ENCODE measurements at regions not wholly inside any gene's neighbourhood (a gene's known extent, or its start where the extent isn't known, plus 50 kb on each side); places are given as distances from the start of the nearest gene placed in this dataset.

DNA sequence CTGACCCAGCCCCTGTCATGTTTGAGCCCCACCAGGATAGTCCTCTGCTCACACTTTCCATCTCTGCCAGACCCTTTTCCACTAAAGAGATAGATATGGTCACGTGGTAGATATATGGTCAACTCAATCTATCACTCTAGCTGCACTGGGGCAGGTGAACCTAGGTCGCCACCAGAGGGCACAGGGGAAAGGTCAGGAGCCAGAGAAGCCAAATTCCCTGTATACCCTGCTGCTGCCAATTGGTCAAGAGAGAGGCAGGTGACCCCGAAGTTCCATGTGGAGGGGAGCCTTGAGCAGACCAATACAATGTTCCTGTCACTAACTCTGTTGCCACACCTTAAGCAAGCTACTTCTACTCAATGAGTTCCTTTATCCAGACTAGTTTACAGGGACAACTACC, 101.1 kb upstream of the GALNT18 start:
- TF ChIP-seq EZH2 (IDR thresholded peaks at IDR 0.05; ENCODE audit: insufficient read depth, low read length) (no peak), CTCF (IDR thresholded peaks at IDR 0.05; ENCODE audit: insufficient read depth, low read depth, low read length) (no peak)
- Mint-ChIP-seq H3K9me3 (ENCODE audit: unreplicated experiment) (peaks cover 16% of the 10 kb centered on the region), H3K27ac (ENCODE audit: unreplicated experiment) (no peak overlapping the region), H3K4me1 (ENCODE audit: low read depth, unreplicated experiment) (no peaks in the 10 kb centered on the region), H3K4me3 (ENCODE audit: unreplicated experiment) (no peak overlapping the region), H3K36me3 (ENCODE audit: low read depth, unreplicated experiment) (no peaks in the 10 kb centered on the region), H3K27me3 (ENCODE audit: low read depth, unreplicated experiment) (peaks cover 17% of the 10 kb centered on the region)
- DNase-seq (ENCODE audit: low read depth) (no peak), FAIRE-seq (no peak)
- H3K4me3 ChIP-seq (ENCODE audit: insufficient read depth, low read depth, low read length) = no peak overlapping the region
- H3K27me3 ChIP-seq (ENCODE audit: insufficient read depth, low read length) = peaks cover 3% of the 10 kb centered on the region
- H3K27ac ChIP-seq (ENCODE audit: low read depth, low read length) = no peak overlapping the region
- no peaks in the 10 kb centered on the region for H4K20me1 ChIP-seq (ENCODE audit: insufficient read depth, low read length)
- H3K9ac ChIP-seq (ENCODE audit: low read length) = no peak overlapping the region
- H3K4me1 ChIP-seq (ENCODE audit: insufficient read depth, low read length) = no peaks in the 10 kb centered on the region
- no peak overlapping the region for H3K4me2 ChIP-seq (ENCODE audit: low read length)
- H2AFZ ChIP-seq (ENCODE audit: low read depth, low read length) = no peak overlapping the region
- H3K79me2 ChIP-seq (ENCODE audit: insufficient read depth, low read length) = no peaks in the 10 kb centered on the region
- no peaks in the 10 kb centered on the region for H3K36me3 ChIP-seq (ENCODE audit: insufficient read depth, low read length)
- H3K9me3 ChIP-seq (ENCODE audit: insufficient read depth, low read depth, low read length) = no peaks in the 10 kb centered on the region

DNA sequence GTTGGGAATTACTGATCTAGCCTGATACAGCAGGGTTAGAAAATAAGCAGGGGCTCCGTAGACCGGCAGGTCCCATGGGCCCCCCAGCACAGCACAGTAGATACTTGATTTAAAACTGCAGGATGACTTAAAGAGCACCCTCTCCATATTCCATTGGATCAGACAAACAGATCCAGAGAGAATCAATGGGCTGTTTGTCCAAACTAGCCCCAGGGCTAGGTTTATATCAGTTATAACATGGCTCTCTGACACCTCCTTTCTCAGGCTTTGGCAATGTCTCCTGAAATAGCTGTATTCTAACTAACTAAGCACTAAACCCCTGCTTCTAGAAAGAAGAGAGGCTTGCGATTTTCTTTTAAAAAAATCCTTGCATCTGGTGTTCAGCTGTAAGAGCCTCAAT, 100.4 kb upstream of the GALNT18 start:
- Mint-ChIP-seq H3K4me3 (ENCODE audit: unreplicated experiment) (no peak overlapping the region), H3K27me3 (ENCODE audit: low read depth, unreplicated experiment) (peaks cover 17% of the 10 kb centered on the region), H3K27ac (ENCODE audit: unreplicated experiment) (no peak overlapping the region), H3K4me1 (ENCODE audit: low read depth, unreplicated experiment) (no peaks in the 10 kb centered on the region), H3K9me3 (ENCODE audit: unreplicated experiment) (peaks cover 19% of the 10 kb centered on the region), H3K36me3 (ENCODE audit: low read depth, unreplicated experiment) (no peaks in the 10 kb centered on the region)
- Histone ChIP-seq H3K4me3 (ENCODE audit: insufficient read depth, low read depth, low read length) (no peak overlapping the region), H3K4me1 (ENCODE audit: insufficient read depth, low read length) (no peaks in the 10 kb centered on the region), H3K4me2 (ENCODE audit: low read length) (no peak overlapping the region), H3K79me2 (ENCODE audit: insufficient read depth, low read length) (no peaks in the 10 kb centered on the region), H4K20me1 (ENCODE audit: insufficient read depth, low read length) (no peaks in the 10 kb centered on the region), H3K27me3 (ENCODE audit: insufficient read depth, low read length) (peaks cover 3% of the 10 kb centered on the region), H3K36me3 (ENCODE audit: insufficient read depth, low read length) (no peaks in the 10 kb centered on the region), H2AFZ (ENCODE audit: low read depth, low read length) (no peak overlapping the region), H3K27ac (ENCODE audit: low read depth, low read length) (no peak overlapping the region), H3K9ac (ENCODE audit: low read length) (no peak overlapping the region), H3K9me3 (ENCODE audit: insufficient read depth, low read depth, low read length) (no peaks in the 10 kb centered on the region)
- TF ChIP-seq CTCF (IDR thresholded peaks at IDR 0.05; ENCODE audit: insufficient read depth, low read depth, low read length) (no peak), EZH2 (IDR thresholded peaks at IDR 0.05; ENCODE audit: insufficient read depth, low read length) (no peak)
- DNase-seq (ENCODE audit: low read depth) = no peak
- FAIRE-seq = no peak

DNA sequence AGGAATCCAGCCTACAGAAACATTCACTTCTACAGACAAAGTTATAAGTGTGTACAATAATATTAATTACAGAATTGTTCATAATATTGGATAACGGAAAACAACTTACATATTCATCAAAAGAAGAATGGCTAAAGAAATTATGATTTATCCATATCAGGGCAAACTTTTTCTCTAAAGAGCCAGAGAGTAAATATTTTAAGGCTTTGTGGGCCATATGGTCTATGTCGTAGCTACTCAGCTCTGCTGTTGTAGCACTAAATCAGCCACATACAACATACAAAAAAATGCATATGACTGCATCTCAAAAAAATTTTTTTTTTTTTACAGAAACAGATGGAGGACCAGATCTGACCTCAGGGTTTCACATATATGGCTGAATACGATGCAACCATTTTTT, 96.7 kb upstream of the GALNT18 start:
- H3K9me3 ChIP-seq (ENCODE audit: insufficient read depth, low read depth, low read length) = no peaks in the 10 kb centered on the region
- no peaks in the 10 kb centered on the region for H3K36me3 Mint-ChIP-seq (ENCODE audit: low read depth, unreplicated experiment)
- no peaks in the 10 kb centered on the region for H3K36me3 ChIP-seq (ENCODE audit: insufficient read depth, low read length)
- H3K27me3 ChIP-seq (ENCODE audit: insufficient read depth, low read length) = no peaks in the 10 kb centered on the region
- TF ChIP-seq CTCF (IDR thresholded peaks at IDR 0.05; ENCODE audit: insufficient read depth, low read depth, low read length) = no peak
- TF ChIP-seq EZH2 (IDR thresholded peaks at IDR 0.05; ENCODE audit: insufficient read depth, low read length) = no peak
- H3K27me3 Mint-ChIP-seq (ENCODE audit: low read depth, unreplicated experiment) = peaks cover 15% of the 10 kb centered on the region
- no peaks in the 10 kb centered on the region for H4K20me1 ChIP-seq (ENCODE audit: insufficient read depth, low read length)
- H3K9ac ChIP-seq (ENCODE audit: low read length) = no peak overlapping the region
- no peak overlapping the region for H3K27ac ChIP-seq (ENCODE audit: low read depth, low read length)
- peaks cover 24% of the 10 kb centered on the region for H3K9me3 Mint-ChIP-seq (ENCODE audit: unreplicated experiment)
- no peak overlapping the region for H3K4me2 ChIP-seq (ENCODE audit: low read length)
- no peak for FAIRE-seq
- H3K4me3 ChIP-seq (ENCODE audit: insufficient read depth, low read depth, low read length) = no peak overlapping the region
- H3K27ac Mint-ChIP-seq (ENCODE audit: unreplicated experiment) = no peak overlapping the region
- H3K4me1 Mint-ChIP-seq (ENCODE audit: low read depth, unreplicated experiment) = no peaks in the 10 kb centered on the region
- H3K79me2 ChIP-seq (ENCODE audit: insufficient read depth, low read length) = no peaks in the 10 kb centered on the region
- DNase-seq (ENCODE audit: low read depth) = no peak
- H3K4me1 ChIP-seq (ENCODE audit: insufficient read depth, low read length) = no peaks in the 10 kb centered on the region
- H2AFZ ChIP-seq (ENCODE audit: low read depth, low read length) = no peak overlapping the region
- no peak overlapping the region for H3K4me3 Mint-ChIP-seq (ENCODE audit: unreplicated experiment)
